HL-60 (cell line): ENCODE measurements at regions not wholly inside any gene's neighbourhood (a gene's known extent, or its start where the extent isn't known, plus 50 kb on each side); places are given as distances from the start of the nearest gene placed in this dataset.

ENCODE experiments used
- DNase-seq, 2 experiments: peaks; one replicate each; pipeline ENCODE4 v3.0.0-alpha.2; 2010 to 2020; ENCODE audit warnings: low read depth in 1 of 2, low spot score in 1 of 2
- H3K27ac ChIP-seq: fragments of 250-450 bp; sonication (Bioruptor Pico); replicated peaks from 2 replicates; pipeline ENCODE4 v1.5.1; 2020; ENCODE audit warnings: mild to moderate bottlenecking, moderate library complexity
- H3K27me3 ChIP-seq: fragments of 250-450 bp; sonication (Bioruptor Pico); 2 replicates; pipeline ENCODE4 v1.5.1; 2021; ENCODE audit warnings: mild to moderate bottlenecking, moderate library complexity; ENCODE audit not compliant: insufficient read depth, poor library complexity, severe bottlenecking
- H3K4me3 ChIP-seq: replicated peaks from 2 replicates; pipeline ENCODE4 v1.5.1; 2011; ENCODE audit warnings: mild to moderate bottlenecking, control low read depth, low read length; ENCODE audit not compliant: insufficient read depth
- CTCF ChIP-seq: IDR thresholded peaks from one replicate; pipeline ENCODE4 v1.5.1; 2011; ENCODE audit warnings: low read length, control low read depth, inconsistent platforms; ENCODE audit not compliant: insufficient read depth
- GABPA ChIP-seq: IDR thresholded peaks from 2 replicates; pipeline ENCODE4 v1.6.1; 2012; ENCODE audit warnings: low read depth
- POLR2AphosphoS5 ChIP-seq: IDR thresholded peaks from 2 replicates; pipeline ENCODE4 v1.6.1; 2012; ENCODE audit warnings: low read depth
- REST ChIP-seq: IDR thresholded peaks from 2 replicates; pipeline ENCODE4 v1.6.1; 2012; ENCODE audit warnings: low read depth; ENCODE audit not compliant: insufficient replicate concordance
- SPI1 ChIP-seq: IDR thresholded peaks from 2 replicates; pipeline ENCODE4 v1.6.1; 2012; ENCODE audit warnings: low read depth, mild to moderate bottlenecking, borderline replicate concordance

GRCh38 chr7:61576-62360 lies 130.6 kb upstream of the FAM20C start:
- DNase-seq = no peak
- H3K4me3 ChIP-seq = no peak overlapping the region
- TF ChIP-seq POLR2AphosphoS5 = no peak
- TF ChIP-seq SPI1 = no peak
- TF ChIP-seq GABPA = no peak
- TF ChIP-seq CTCF = no peak
- no peak for TF ChIP-seq REST
- no peaks in the 10 kb centered on the region for H3K27me3 ChIP-seq
- no peak overlapping the region for H3K27ac ChIP-seq

- Histone ChIP-seq H3K27me3 (no peaks in the 10 kb centered on the region), H3K27ac (no peak overlapping the region), H3K4me3 (no peak overlapping the region)
- no peak for DNase-seq
- TF ChIP-seq SPI1 (no peak), CTCF (no peak), POLR2AphosphoS5 (no peak), GABPA (no peak), REST (no peak)
These were observed 129.8 kb upstream of the FAM20C start for GRCh38 chr7:62361-63116.

GRCh38 chr7:63117-63480 lies 129.3 kb upstream of the FAM20C start:
- TF ChIP-seq REST (no peak), SPI1 (no peak), POLR2AphosphoS5 (no peak), CTCF (no peak), GABPA (no peak)
- Histone ChIP-seq H3K27ac (no peak overlapping the region), H3K27me3 (no peaks in the 10 kb centered on the region), H3K4me3 (no peak overlapping the region)
- no peak for DNase-seq
